HEK293T (cell line): ENCODE measurements at regions not wholly inside any gene's neighbourhood (a gene's known extent, or its start where the extent isn't known, plus 50 kb on each side); places are given as distances from the start of the nearest gene placed in this dataset.

Experiments used
- BHLHE40 ChIP-seq: fragments of 450-650 bp; IDR thresholded peaks from 2 replicates; pipeline ENCODE4 v1.6.1; 2016; ENCODE audit warnings: mild to moderate bottlenecking, moderate library complexity, borderline replicate concordance
- FOXK2 ChIP-seq: fragments of 450-650 bp; IDR thresholded peaks from 2 replicates; pipeline ENCODE4 v1.6.1; 2016; ENCODE audit warnings: mild to moderate bottlenecking
- L3MBTL2 ChIP-seq: fragments of 450-650 bp; conservative IDR thresholded peaks from 2 replicates; pipeline ENCODE4 v1.6.1; 2016; ENCODE audit warnings: mild to moderate bottlenecking
- LEF1 ChIP-seq: fragments of 450-650 bp; IDR thresholded peaks from 2 replicates; pipeline ENCODE4 v1.6.1; 2017; ENCODE audit warnings: mild to moderate bottlenecking, borderline replicate concordance
- SP1 ChIP-seq: fragments of 450-650 bp; IDR thresholded peaks from 2 replicates; pipeline ENCODE4 v1.6.1; 2017
- SUZ12 ChIP-seq: fragments of 450-650 bp; IDR thresholded peaks from 2 replicates; pipeline ENCODE4 v1.6.1; 2016; ENCODE audit warnings: mild to moderate bottlenecking
- ZNF384 ChIP-seq: fragments of 450-650 bp; IDR thresholded peaks from 2 replicates; pipeline ENCODE4 v1.6.1; 2016

DNA sequence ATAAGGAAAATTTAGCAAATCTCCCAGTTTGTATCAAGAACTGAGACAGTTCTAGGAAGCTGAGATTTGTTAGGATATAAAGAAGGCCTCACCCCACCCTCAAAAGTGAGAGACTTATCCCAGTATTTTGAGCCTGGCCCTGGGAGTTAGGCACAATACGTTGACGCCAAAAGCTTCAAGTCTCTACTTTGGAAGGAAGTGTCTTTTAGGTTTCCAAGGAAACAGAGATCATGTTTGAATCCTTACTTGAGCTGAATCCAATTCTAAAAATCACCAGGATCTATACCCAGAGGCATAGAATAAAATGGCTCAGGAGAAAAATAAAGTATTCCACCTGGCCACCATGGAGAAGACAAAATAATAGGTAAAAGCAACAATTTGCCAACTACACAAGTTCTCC, 115.9 kb upstream of the NRG3 start:
- no peak for TF ChIP-seq SUZ12
- no peak for TF ChIP-seq FOXK2
- TF ChIP-seq ZNF384, result no peak
- no peak for TF ChIP-seq LEF1
- no peak for TF ChIP-seq BHLHE40
- no peak for TF ChIP-seq SP1
- TF ChIP-seq L3MBTL2, result no peak
